ENCODE measurements at regions not wholly inside any gene's neighbourhood (a gene's known extent, or its start where the extent isn't known, plus 50 kb on each side); places are given as distances from the start of the nearest gene placed in this dataset.

- H4K20me1 ChIP-seq (ENCODE audit: insufficient read depth, low read length), result no peaks in the 10 kb centered on the region
- no peak for DNase-seq
- no peak overlapping the region for H3K9ac ChIP-seq (ENCODE audit: low read length)
- TF ChIP-seq CTCF (IDR thresholded peaks at IDR 0.05; ENCODE audit: low read length), result no peak
- TF ChIP-seq EZH2phosphoT487 (IDR thresholded peaks at IDR 0.05; ENCODE audit: low read length), result no peak
- TF ChIP-seq EZH2 (optimal IDR thresholded peaks at IDR 0.05; ENCODE audit: low read depth, low read length), result no peak
- H3K4me1 ChIP-seq (ENCODE audit: low read length), result peaks cover 21% of the 10 kb centered on the region
- no peaks in the 10 kb centered on the region for H3K9me3 ChIP-seq (replicated peaks; ENCODE audit: insufficient read depth, low read length)
- H3K9me2 ChIP-seq (replicated peaks; ENCODE audit: insufficient read depth, low read length), result no peaks in the 10 kb centered on the region
- no peak overlapping the region for H3K4me2 ChIP-seq (ENCODE audit: low read depth, low read length)
- H3K27ac ChIP-seq (ENCODE audit: low read length), result no peak overlapping the region
- no peak overlapping the region for H3K4me3 ChIP-seq (ENCODE audit: low read length)
- no peaks in the 10 kb centered on the region for H3K36me3 ChIP-seq (replicated peaks; ENCODE audit: insufficient read depth, low read length)
- H2AFZ ChIP-seq (ENCODE audit: low read length), result no peak overlapping the region
- peaks cover 12% of the 10 kb centered on the region for H3F3A ChIP-seq (ENCODE audit: insufficient read depth, low read length)
- H3K79me2 ChIP-seq (ENCODE audit: low read length), result no peaks in the 10 kb centered on the region
- H3K27me3 ChIP-seq (replicated peaks; ENCODE audit: insufficient read depth, low read length), result no peaks in the 10 kb centered on the region
Measured at GRCh38 chr12:70043490-70044138, 199.6 kb upstream of the CNOT2 start.

GRCh38 chr12:70044167-70044566 lies 199.1 kb upstream of the CNOT2 start:
- Histone ChIP-seq H3K27me3 (replicated peaks; ENCODE audit: insufficient read depth, low read length) (no peaks in the 10 kb centered on the region), H3K4me2 (ENCODE audit: low read depth, low read length) (no peak overlapping the region), H3K9me2 (replicated peaks; ENCODE audit: insufficient read depth, low read length) (no peaks in the 10 kb centered on the region), H3K4me3 (ENCODE audit: low read length) (no peak overlapping the region), H2AFZ (ENCODE audit: low read length) (no peak overlapping the region), H3F3A (ENCODE audit: insufficient read depth, low read length) (peaks cover 17% of the 10 kb centered on the region), H4K20me1 (ENCODE audit: insufficient read depth, low read length) (no peaks in the 10 kb centered on the region), H3K4me1 (ENCODE audit: low read length) (peaks cover 26% of the 10 kb centered on the region), H3K9me3 (replicated peaks; ENCODE audit: insufficient read depth, low read length) (no peaks in the 10 kb centered on the region), H3K27ac (ENCODE audit: low read length) (no peak overlapping the region), H3K79me2 (ENCODE audit: low read length) (no peaks in the 10 kb centered on the region), H3K36me3 (replicated peaks; ENCODE audit: insufficient read depth, low read length) (no peaks in the 10 kb centered on the region), H3K9ac (ENCODE audit: low read length) (no peak overlapping the region)
- no peak for DNase-seq
- TF ChIP-seq EZH2phosphoT487 (IDR thresholded peaks at IDR 0.05; ENCODE audit: low read length), result no peak
- TF ChIP-seq EZH2 (optimal IDR thresholded peaks at IDR 0.05; ENCODE audit: low read depth, low read length), result no peak
- no peak for TF ChIP-seq CTCF (IDR thresholded peaks at IDR 0.05; ENCODE audit: low read length)

GRCh38 chr12:70045036-70045435 lies 198.2 kb upstream of the CNOT2 start:
- Histone ChIP-seq H3F3A (ENCODE audit: insufficient read depth, low read length) (peaks cover 26% of the 10 kb centered on the region), H4K20me1 (ENCODE audit: insufficient read depth, low read length) (no peaks in the 10 kb centered on the region), H3K27me3 (replicated peaks; ENCODE audit: insufficient read depth, low read length) (no peaks in the 10 kb centered on the region), H3K36me3 (replicated peaks; ENCODE audit: insufficient read depth, low read length) (no peaks in the 10 kb centered on the region), H3K9ac (ENCODE audit: low read length) (no peak overlapping the region), H3K9me2 (replicated peaks; ENCODE audit: insufficient read depth, low read length) (no peaks in the 10 kb centered on the region), H3K4me2 (ENCODE audit: low read depth, low read length) (no peak overlapping the region), H3K79me2 (ENCODE audit: low read length) (no peaks in the 10 kb centered on the region), H3K4me3 (ENCODE audit: low read length) (no peak overlapping the region), H3K4me1 (ENCODE audit: low read length) (peaks cover 35% of the 10 kb centered on the region), H3K27ac (ENCODE audit: low read length) (no peak overlapping the region), H3K9me3 (replicated peaks; ENCODE audit: insufficient read depth, low read length) (no peaks in the 10 kb centered on the region), H2AFZ (ENCODE audit: low read length) (no peak overlapping the region)
- no peak for DNase-seq
- no peak for TF ChIP-seq EZH2phosphoT487 (IDR thresholded peaks at IDR 0.05; ENCODE audit: low read length)
- TF ChIP-seq CTCF (IDR thresholded peaks at IDR 0.05; ENCODE audit: low read length), result no peak
- TF ChIP-seq EZH2 (optimal IDR thresholded peaks at IDR 0.05; ENCODE audit: low read depth, low read length), result no peak
